Astrocyte of the spinal cord (primary cell): ENCODE measurements at regions not wholly inside any gene's neighbourhood (a gene's known extent, or its start where the extent isn't known, plus 50 kb on each side); places are given as distances from the start of the nearest gene placed in this dataset.
"Not testable (repeated sequence)": the region's sequence is repeated elsewhere in the genome, so short reads cannot be mapped to it uniquely, and the experiment has no call there.

Source experiments
- DNase-seq: peaks from one replicate; pipeline ENCODE4 v3.0.0; 2011; ENCODE audit warnings: low read depth, low spot score
- H3K4me3 ChIP-seq: 2 replicates; pipeline ENCODE4 v1.5.1; 2011; ENCODE audit warnings: low read depth, mild to moderate bottlenecking, low read length, moderate library complexity
- CTCF ChIP-seq: IDR thresholded peaks from 2 replicates; pipeline ENCODE4 v1.5.1; 2012; ENCODE audit warnings: low read depth, mild to moderate bottlenecking, low read length, inconsistent platforms
- in situ Hi-C: cut with HindIII; loops from 2 replicates; pipeline ENCODE4 v1.10.0; 2017; ENCODE audit warnings: low sequenced_read_pairs

GRCh38 chr4:26060286-26060685, 146.3 kb downstream of the SMIM20 start:
- DNase-seq: no peak
- in situ Hi-C loops: no loop called here
- no peak overlapping the region for H3K4me3 ChIP-seq
- TF ChIP-seq CTCF: no peak

GRCh38 chr4:26061248-26061986, 147.4 kb downstream of the SMIM20 start:
- peak; percentile 50 for DNase-seq
- in situ Hi-C loops: no loop called here
- H3K4me3 ChIP-seq: no peak overlapping the region
- peak; percentile 72 for TF ChIP-seq CTCF

- no peak overlapping the region for H3K4me3 ChIP-seq
- TF ChIP-seq CTCF: no peak
Observed at GRCh38 chr4:26062215-26062614, 148.2 kb downstream of the SMIM20 start.

GRCh38 chr4:26064009-26064408, 150.0 kb downstream of the SMIM20 start:
- in situ Hi-C loops, DNase-seq, H3K4me3 ChIP-seq: not testable (repeated sequence)

More at GRCh38 chr4:26062215-26062614, 148.2 kb downstream of the SMIM20 start:
- in situ Hi-C loops: no loop called here
- DNase-seq: no peak

- TF ChIP-seq CTCF: no peak
- in situ Hi-C loops: no loop called here
- DNase-seq: no peak
- no peak overlapping the region for H3K4me3 ChIP-seq
Observed at GRCh38 chr4:26065833-26066232, 151.8 kb downstream of the SMIM20 start.

- DNase-seq: no peak
- in situ Hi-C loops: no loop called here
- no peak overlapping the region for H3K4me3 ChIP-seq
- TF ChIP-seq CTCF: no peak
Observed at GRCh38 chr4:26067035-26067434, 153.0 kb downstream of the SMIM20 start.

GRCh38 chr4:26069218-26069617, 155.2 kb downstream of the SMIM20 start:
- peak; percentile 45 for DNase-seq
- in situ Hi-C loops: no loop called here
- peak; percentile 58 for TF ChIP-seq CTCF
- H3K4me3 ChIP-seq: no peak overlapping the region
